HL-60 (cell line): ENCODE measurements at regions not wholly inside any gene's neighbourhood (a gene's known extent, or its start where the extent isn't known, plus 50 kb on each side); places are given as distances from the start of the nearest gene placed in this dataset.

ENCODE experiments used
- DNase-seq, 2 experiments: peaks; one replicate each; pipeline ENCODE4 v3.0.0-alpha.2; 2010 to 2020; ENCODE audit warnings: low read depth in 1 of 2, low spot score in 1 of 2
- H3K27ac ChIP-seq: fragments of 250-450 bp; sonication (Bioruptor Pico); replicated peaks from 2 replicates; pipeline ENCODE4 v1.5.1; 2020; ENCODE audit warnings: mild to moderate bottlenecking, moderate library complexity
- H3K27me3 ChIP-seq: fragments of 250-450 bp; sonication (Bioruptor Pico); 2 replicates; pipeline ENCODE4 v1.5.1; 2021; ENCODE audit warnings: mild to moderate bottlenecking, moderate library complexity; ENCODE audit not compliant: insufficient read depth, poor library complexity, severe bottlenecking
- H3K4me3 ChIP-seq: replicated peaks from 2 replicates; pipeline ENCODE4 v1.5.1; 2011; ENCODE audit warnings: mild to moderate bottlenecking, control low read depth, low read length; ENCODE audit not compliant: insufficient read depth
- CTCF ChIP-seq: IDR thresholded peaks from one replicate; pipeline ENCODE4 v1.5.1; 2011; ENCODE audit warnings: low read length, control low read depth, inconsistent platforms; ENCODE audit not compliant: insufficient read depth
- GABPA ChIP-seq: IDR thresholded peaks from 2 replicates; pipeline ENCODE4 v1.6.1; 2012; ENCODE audit warnings: low read depth
- POLR2AphosphoS5 ChIP-seq: IDR thresholded peaks from 2 replicates; pipeline ENCODE4 v1.6.1; 2012; ENCODE audit warnings: low read depth
- SPI1 ChIP-seq: IDR thresholded peaks from 2 replicates; pipeline ENCODE4 v1.6.1; 2012; ENCODE audit warnings: low read depth, mild to moderate bottlenecking, borderline replicate concordance
- TF ChIP-seq, protein P1 (sequence below): IDR thresholded peaks from 2 replicates; pipeline ENCODE4 v1.6.1; 2012; ENCODE audit warnings: low read depth; ENCODE audit not compliant: insufficient replicate concordance

DNA sequence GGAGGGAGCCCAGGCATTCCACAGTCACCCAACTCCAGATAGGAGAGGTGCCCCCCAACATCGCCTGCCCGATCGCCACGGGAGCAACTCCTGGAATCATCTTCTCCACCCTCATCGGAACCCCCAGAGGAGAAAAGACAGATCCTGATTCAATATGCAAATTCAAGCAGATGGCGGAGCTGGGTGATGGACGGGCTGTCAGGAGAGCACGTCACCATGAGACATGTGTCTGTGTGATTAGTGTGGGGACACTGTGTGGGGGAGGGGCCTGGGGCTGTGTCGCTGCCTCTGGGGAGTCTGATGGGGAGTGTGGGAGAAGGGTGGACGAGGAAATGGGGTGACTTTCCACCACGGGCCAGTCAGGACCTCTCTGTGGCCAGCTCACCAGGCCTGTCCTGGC, 90.2 kb upstream of the CSF3R start:
- H3K27me3 ChIP-seq = no peaks in the 10 kb centered on the region
- no peak overlapping the region for H3K4me3 ChIP-seq
- no peak for TF ChIP-seq POLR2AphosphoS5
- TF ChIP-seq, protein P1, sequence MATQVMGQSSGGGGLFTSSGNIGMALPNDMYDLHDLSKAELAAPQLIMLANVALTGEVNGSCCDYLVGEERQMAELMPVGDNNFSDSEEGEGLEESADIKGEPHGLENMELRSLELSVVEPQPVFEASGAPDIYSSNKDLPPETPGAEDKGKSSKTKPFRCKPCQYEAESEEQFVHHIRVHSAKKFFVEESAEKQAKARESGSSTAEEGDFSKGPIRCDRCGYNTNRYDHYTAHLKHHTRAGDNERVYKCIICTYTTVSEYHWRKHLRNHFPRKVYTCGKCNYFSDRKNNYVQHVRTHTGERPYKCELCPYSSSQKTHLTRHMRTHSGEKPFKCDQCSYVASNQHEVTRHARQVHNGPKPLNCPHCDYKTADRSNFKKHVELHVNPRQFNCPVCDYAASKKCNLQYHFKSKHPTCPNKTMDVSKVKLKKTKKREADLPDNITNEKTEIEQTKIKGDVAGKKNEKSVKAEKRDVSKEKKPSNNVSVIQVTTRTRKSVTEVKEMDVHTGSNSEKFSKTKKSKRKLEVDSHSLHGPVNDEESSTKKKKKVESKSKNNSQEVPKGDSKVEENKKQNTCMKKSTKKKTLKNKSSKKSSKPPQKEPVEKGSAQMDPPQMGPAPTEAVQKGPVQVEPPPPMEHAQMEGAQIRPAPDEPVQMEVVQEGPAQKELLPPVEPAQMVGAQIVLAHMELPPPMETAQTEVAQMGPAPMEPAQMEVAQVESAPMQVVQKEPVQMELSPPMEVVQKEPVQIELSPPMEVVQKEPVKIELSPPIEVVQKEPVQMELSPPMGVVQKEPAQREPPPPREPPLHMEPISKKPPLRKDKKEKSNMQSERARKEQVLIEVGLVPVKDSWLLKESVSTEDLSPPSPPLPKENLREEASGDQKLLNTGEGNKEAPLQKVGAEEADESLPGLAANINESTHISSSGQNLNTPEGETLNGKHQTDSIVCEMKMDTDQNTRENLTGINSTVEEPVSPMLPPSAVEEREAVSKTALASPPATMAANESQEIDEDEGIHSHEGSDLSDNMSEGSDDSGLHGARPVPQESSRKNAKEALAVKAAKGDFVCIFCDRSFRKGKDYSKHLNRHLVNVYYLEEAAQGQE = no peak
- TF ChIP-seq SPI1 = no peak
- TF ChIP-seq CTCF = no peak
- no peak for TF ChIP-seq GABPA
- H3K27ac ChIP-seq = no peak overlapping the region
- no peak for DNase-seq

GRCh38 chr1:36572142-36572715, 89.5 kb upstream of the CSF3R start:
- no peaks in the 10 kb centered on the region for H3K27me3 ChIP-seq
- DNase-seq = no peak
- no peak for TF ChIP-seq GABPA
- TF ChIP-seq POLR2AphosphoS5 = no peak
- TF ChIP-seq SPI1 = no peak
- TF ChIP-seq CTCF = no peak
- TF ChIP-seq, protein P1 = no peak
- H3K4me3 ChIP-seq = no peak overlapping the region
- no peak overlapping the region for H3K27ac ChIP-seq

DNA sequence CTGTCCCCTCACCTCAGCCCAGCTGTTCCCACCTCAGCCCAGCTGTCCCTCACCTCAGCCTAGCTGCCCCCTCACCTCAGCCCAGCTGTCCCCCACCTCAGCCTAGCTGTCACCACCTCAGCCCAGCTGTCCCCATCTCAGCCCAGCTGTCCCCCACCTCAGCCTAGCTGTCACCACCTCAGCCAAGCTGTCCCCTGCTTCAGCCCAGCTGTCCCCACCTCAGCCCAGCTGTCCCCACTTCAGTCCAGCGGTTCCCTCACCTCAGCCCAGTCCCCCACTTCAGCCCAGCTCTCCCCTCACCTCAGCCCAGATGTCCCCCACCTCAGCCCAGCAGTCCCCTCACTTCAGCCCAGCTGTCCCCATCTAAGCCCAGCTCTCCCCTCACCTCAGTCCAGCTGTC, 88.4 kb upstream of the CSF3R start:
- H3K4me3 ChIP-seq = no peak overlapping the region
- no peak for DNase-seq
- H3K27me3 ChIP-seq = no peaks in the 10 kb centered on the region
- no peak for TF ChIP-seq CTCF
- TF ChIP-seq GABPA = no peak
- no peak for TF ChIP-seq POLR2AphosphoS5
- TF ChIP-seq SPI1 = no peak
- TF ChIP-seq, protein P1 = no peak
- no peak overlapping the region for H3K27ac ChIP-seq
